ENCODE measurements at regions not wholly inside any gene's neighbourhood (a gene's known extent, or its start where the extent isn't known, plus 50 kb on each side); places are given as distances from the start of the nearest gene placed in this dataset.

DNA sequence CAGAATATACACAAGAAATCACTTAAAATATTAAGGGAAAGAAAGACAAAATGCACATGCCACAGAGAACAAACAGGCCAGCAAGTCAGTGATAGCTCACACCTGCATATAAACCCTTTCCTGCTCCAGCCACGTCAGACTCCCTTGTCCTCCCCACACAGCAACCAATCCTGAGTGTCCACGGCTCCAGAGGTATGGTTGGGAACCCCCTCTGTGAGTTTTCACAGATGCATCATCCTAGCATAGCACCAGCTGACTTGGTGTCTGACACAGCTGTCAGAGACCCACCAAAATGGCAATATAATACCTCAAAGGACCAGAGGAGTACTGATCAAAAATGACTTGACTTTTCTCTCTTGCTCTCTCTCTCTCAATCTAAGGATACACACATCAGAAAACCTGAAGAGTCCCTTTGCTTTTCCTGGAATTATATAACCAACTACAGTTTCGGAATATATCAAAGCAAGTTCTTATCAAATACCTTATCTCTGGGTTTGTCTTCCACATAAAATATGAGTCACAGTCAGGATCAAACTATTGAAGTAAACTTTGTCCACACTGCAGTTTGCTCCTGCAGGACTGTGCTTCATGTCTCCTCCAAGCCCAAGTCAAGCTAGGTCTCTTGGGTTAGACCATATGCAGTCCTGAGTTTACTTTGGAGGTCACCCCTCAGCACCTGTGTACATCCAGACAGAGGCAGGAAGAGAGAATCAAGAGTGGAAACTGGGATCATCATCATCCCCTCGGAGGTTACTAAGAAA is 187.1 kb upstream of the THBS1 start:
- no peak for DNase-seq
- in situ Hi-C loops (cut with MboI; ENCODE audit: low sequenced_read_pairs in 4 of 4) = no loop called here

DNA sequence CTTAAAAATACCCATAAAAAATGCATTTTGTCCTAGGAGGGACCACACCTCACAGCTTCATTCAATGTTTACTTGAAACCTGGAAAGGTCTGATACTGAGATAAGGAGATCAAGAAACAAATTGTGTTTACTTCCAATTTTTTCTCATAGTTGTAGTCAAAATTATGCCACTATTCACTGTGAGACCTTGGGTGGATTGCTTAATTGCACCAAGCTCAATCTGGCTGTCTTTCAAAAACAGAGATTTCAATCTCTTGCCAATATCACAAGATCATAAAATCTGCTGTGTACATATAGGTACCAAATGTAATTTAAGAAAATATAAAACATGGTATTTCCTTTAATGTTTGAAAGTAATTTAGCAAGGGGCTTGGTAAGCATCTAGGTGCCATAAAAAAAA is 186.4 kb upstream of the THBS1 start:
- H3K9me3 ChIP-seq = no peaks in the 10 kb centered on the region
- in situ Hi-C loops (cut with MboI; ENCODE audit: low sequenced_read_pairs in 4 of 4) = no loop called here
- no peak overlapping the region for H3K4me3 ChIP-seq

More for the DNA sequence above, 187.1 kb upstream of the THBS1 start:
- TF ChIP-seq, protein P1, sequence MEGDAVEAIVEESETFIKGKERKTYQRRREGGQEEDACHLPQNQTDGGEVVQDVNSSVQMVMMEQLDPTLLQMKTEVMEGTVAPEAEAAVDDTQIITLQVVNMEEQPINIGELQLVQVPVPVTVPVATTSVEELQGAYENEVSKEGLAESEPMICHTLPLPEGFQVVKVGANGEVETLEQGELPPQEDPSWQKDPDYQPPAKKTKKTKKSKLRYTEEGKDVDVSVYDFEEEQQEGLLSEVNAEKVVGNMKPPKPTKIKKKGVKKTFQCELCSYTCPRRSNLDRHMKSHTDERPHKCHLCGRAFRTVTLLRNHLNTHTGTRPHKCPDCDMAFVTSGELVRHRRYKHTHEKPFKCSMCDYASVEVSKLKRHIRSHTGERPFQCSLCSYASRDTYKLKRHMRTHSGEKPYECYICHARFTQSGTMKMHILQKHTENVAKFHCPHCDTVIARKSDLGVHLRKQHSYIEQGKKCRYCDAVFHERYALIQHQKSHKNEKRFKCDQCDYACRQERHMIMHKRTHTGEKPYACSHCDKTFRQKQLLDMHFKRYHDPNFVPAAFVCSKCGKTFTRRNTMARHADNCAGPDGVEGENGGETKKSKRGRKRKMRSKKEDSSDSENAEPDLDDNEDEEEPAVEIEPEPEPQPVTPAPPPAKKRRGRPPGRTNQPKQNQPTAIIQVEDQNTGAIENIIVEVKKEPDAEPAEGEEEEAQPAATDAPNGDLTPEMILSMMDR (IDR thresholded peaks at IDR 0.05 in 4 of 5, conservative IDR thresholded peaks at IDR 0.05 in 1 of 5) = no peak
- TF ChIP-seq POLR2A (IDR thresholded peaks at IDR 0.05) = no peak
- Histone ChIP-seq H3K4me1 (no peaks in the 10 kb centered on the region), H3K9me3 (no peaks in the 10 kb centered on the region), H3K27ac (no peak overlapping the region), H3K27me3 (no peaks in the 10 kb centered on the region), H3K36me3 (no peaks in the 10 kb centered on the region), H3K4me3 (no peak overlapping the region)
- intact Hi-C loops (cut with DNase I; ENCODE audit: low total_unique reads) = no loop called here
- no peak for ATAC-seq

DNA sequence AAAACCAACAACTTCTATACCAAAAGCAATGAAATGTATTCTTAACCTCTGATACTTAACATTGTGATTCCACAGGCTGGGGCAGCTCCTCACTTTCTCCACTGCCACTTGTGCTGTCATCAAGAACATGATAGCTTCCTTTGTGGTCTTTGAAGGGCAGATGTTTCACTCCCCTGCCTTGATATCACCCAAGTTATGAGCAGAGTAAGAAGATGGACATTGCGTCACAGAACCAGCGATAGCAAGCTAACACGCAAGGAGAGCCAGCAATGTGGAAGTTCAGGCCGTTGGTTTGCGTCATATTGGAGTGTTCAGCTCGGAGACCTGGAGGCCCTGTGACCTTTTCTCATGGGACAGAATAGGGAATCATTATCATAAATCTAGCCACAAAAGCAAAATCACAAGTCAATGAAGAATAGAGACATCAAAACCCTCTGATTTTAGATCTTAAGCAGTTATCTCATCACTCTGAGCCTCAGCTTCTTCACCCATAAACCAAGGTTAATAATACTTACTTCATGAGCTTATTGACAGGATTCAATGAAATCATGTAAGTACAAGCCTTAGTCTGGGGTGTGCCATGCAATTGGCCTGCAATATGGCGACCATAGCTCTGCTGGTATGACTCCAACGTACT is 183.8 kb upstream of the THBS1 start:
- DNase-seq = no peak
- no peak for ATAC-seq
- TF ChIP-seq, protein P1 (IDR thresholded peaks at IDR 0.05 in 4 of 5, conservative IDR thresholded peaks at IDR 0.05 in 1 of 5) = no peak
- intact Hi-C loops (cut with DNase I; ENCODE audit: low total_unique reads) = no loop called here
- no peak overlapping the region for H3K27ac ChIP-seq
- in situ Hi-C loops (cut with MboI; ENCODE audit: low sequenced_read_pairs in 4 of 4) = no loop called here
- H3K4me3 ChIP-seq = no peak overlapping the region
- H3K9me3 ChIP-seq = no peaks in the 10 kb centered on the region
- H3K36me3 ChIP-seq = no peaks in the 10 kb centered on the region
- no peaks in the 10 kb centered on the region for H3K4me1 ChIP-seq
- H3K27me3 ChIP-seq = no peaks in the 10 kb centered on the region

More for the DNA sequence above, 186.4 kb upstream of the THBS1 start:
- Histone ChIP-seq H3K4me1 (no peaks in the 10 kb centered on the region), H3K27ac (no peak overlapping the region), H3K36me3 (no peaks in the 10 kb centered on the region), H3K27me3 (no peaks in the 10 kb centered on the region)
- no peak for TF ChIP-seq POLR2A (IDR thresholded peaks at IDR 0.05)
- TF ChIP-seq, protein P1 (IDR thresholded peaks at IDR 0.05 in 4 of 5, conservative IDR thresholded peaks at IDR 0.05 in 1 of 5) = no peak
- DNase-seq (no peak), ATAC-seq (no peak)
- intact Hi-C loops (cut with DNase I; ENCODE audit: low total_unique reads) = no loop called here

DNA sequence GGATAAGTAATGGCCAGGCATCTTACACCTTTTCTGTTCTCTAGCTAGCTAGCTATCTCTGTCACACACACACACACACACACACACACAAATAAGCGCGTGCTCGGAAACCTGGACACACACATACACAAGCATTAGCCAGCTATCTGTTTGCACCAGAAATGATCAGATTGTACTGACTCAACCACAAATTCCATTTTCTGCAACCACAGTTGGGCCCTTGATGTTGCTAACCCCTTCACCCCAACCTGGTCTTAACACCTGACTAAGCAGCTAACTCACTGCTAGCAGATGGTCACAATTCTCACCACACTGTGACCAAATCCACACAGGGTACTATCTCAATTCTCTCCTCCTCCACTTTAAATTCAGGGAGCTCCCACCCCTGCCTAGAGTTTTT is 183.0 kb upstream of the THBS1 start:
- Histone ChIP-seq H3K4me3 (no peak overlapping the region), H3K27ac (no peak overlapping the region), H3K36me3 (no peaks in the 10 kb centered on the region), H3K9me3 (no peaks in the 10 kb centered on the region), H3K4me1 (no peaks in the 10 kb centered on the region), H3K27me3 (no peaks in the 10 kb centered on the region)
- ATAC-seq (no peak), DNase-seq (no peak)
- TF ChIP-seq POLR2A (IDR thresholded peaks at IDR 0.05) = no peak
- TF ChIP-seq, protein P1 (IDR thresholded peaks at IDR 0.05 in 4 of 5, conservative IDR thresholded peaks at IDR 0.05 in 1 of 5) = no peak
- in situ Hi-C loops (cut with MboI; ENCODE audit: low sequenced_read_pairs in 4 of 4) = no loop called here
- intact Hi-C loops (cut with DNase I; ENCODE audit: low total_unique reads) = no loop called here
